ENCODE measurements at regions not wholly inside any gene's neighbourhood (a gene's known extent, or its start where the extent isn't known, plus 50 kb on each side); places are given as distances from the start of the nearest gene placed in this dataset.

- no peak for TF ChIP-seq SNAI2 (CRISPR knock-in tag; IDR thresholded peaks at IDR 0.05)
- TF ChIP-seq ZC3H10 (CRISPR knock-in tag; IDR thresholded peaks at IDR 0.05): no peak
- no peak for TF ChIP-seq BACH2 (CRISPR knock-in tag; IDR thresholded peaks at IDR 0.05; ENCODE audit: borderline replicate concordance)
- TF ChIP-seq CSRNP3 (CRISPR knock-in tag; IDR thresholded peaks at IDR 0.05): no peak
- TF ChIP-seq RARB (CRISPR knock-in tag; IDR thresholded peaks at IDR 0.05): no peak
- TF ChIP-seq GLIS3 (CRISPR knock-in tag; IDR thresholded peaks at IDR 0.05): no peak
- TF ChIP-seq PATZ1 (CRISPR knock-in tag; IDR thresholded peaks at IDR 0.05; ENCODE audit: borderline replicate concordance): no peak
- TF ChIP-seq ZFP30 (CRISPR knock-in tag; IDR thresholded peaks at IDR 0.05): no peak
- TF ChIP-seq TOX (CRISPR knock-in tag; IDR thresholded peaks at IDR 0.05; ENCODE audit: borderline replicate concordance): no peak
- no peak for TF ChIP-seq POU6F1 (CRISPR knock-in tag; IDR thresholded peaks at IDR 0.05; ENCODE audit: borderline replicate concordance, low read depth)
- no peak for TF ChIP-seq OSR1 (CRISPR knock-in tag; IDR thresholded peaks at IDR 0.05)
- no peak for TF ChIP-seq ISL1 (CRISPR knock-in tag; IDR thresholded peaks at IDR 0.05)
- TF ChIP-seq PPARA (CRISPR knock-in tag; IDR thresholded peaks at IDR 0.05; ENCODE audit: borderline replicate concordance): no peak
- no peak for TF ChIP-seq ZNF70 (CRISPR knock-in tag; IDR thresholded peaks at IDR 0.05)
- no peak for TF ChIP-seq ZFP3 (CRISPR knock-in tag; IDR thresholded peaks at IDR 0.05)
- TF ChIP-seq ZNF565 (CRISPR knock-in tag; conservative IDR thresholded peaks at IDR 0.05; ENCODE audit: low read depth): no peak
- TF ChIP-seq ESRRG (CRISPR knock-in tag; IDR thresholded peaks at IDR 0.05): no peak
- TF ChIP-seq CREB5 (CRISPR knock-in tag; IDR thresholded peaks at IDR 0.05; ENCODE audit: low read depth): no peak
- TF ChIP-seq CSDC2 (CRISPR knock-in tag; IDR thresholded peaks at IDR 0.05): no peak
- ATAC-seq: peak; percentile 84
Measured at GRCh38 chr20:54323227-54323734, 115.4 kb downstream of the PFDN4 start.

- ATAC-seq: no peak
- TF ChIP-seq GLIS3 (CRISPR knock-in tag; IDR thresholded peaks at IDR 0.05) (no peak), ZNF565 (CRISPR knock-in tag; conservative IDR thresholded peaks at IDR 0.05; ENCODE audit: low read depth) (no peak), PPARA (CRISPR knock-in tag; IDR thresholded peaks at IDR 0.05; ENCODE audit: borderline replicate concordance) (no peak), TSHZ2 (CRISPR knock-in tag; IDR thresholded peaks at IDR 0.05) (no peak)
Measured at GRCh38 chr20:54324041-54324440, 116.2 kb downstream of the PFDN4 start.

GRCh38 chr20:54324652-54325285, 116.9 kb downstream of the PFDN4 start:
- ATAC-seq: no peak
- TF ChIP-seq ZNF8 (CRISPR knock-in tag; IDR thresholded peaks at IDR 0.05) (no peak), CSRNP3 (CRISPR knock-in tag; IDR thresholded peaks at IDR 0.05) (no peak)
